Activated T-helper 2 cell treated with anti-CD3 and anti-CD28 coated beads, Interferon-gamma antibody, Interleukin-2, Interleukin-4, amounts not matched to agents 10 μg/mL and 5 μg/mL and 100 μg/mL, durations not matched to agents 14 hours and 24 hours and 36 hours (primary cell): ENCODE measurements at regions not wholly inside any gene's neighbourhood (a gene's known extent, or its start where the extent isn't known, plus 50 kb on each side); places are given as distances from the start of the nearest gene placed in this dataset.

Experiments used
- DNase-seq: peaks from one replicate; pipeline ENCODE4 v3.0.0; 2021; ENCODE audit warnings: low spot score
- H3K27ac Mint-ChIP-seq: one replicate; pipeline ENCODE4 v1.8.0; 2021; ENCODE audit warnings: mixed read lengths
- H3K27me3 Mint-ChIP-seq: one replicate; pipeline ENCODE4 v1.8.0; 2021; ENCODE audit warnings: low read depth, mixed read lengths
- H3K36me3 Mint-ChIP-seq: one replicate; pipeline ENCODE4 v1.8.0; 2021; ENCODE audit warnings: low read depth, mixed read lengths
- H3K4me1 Mint-ChIP-seq: one replicate; pipeline ENCODE4 v1.8.0; 2021; ENCODE audit warnings: low read depth, mixed read lengths
- H3K4me3 Mint-ChIP-seq: one replicate; pipeline ENCODE4 v1.8.0; 2021; ENCODE audit warnings: low read depth, mild to moderate bottlenecking, moderate library complexity, mixed read lengths
- H3K9me3 Mint-ChIP-seq: one replicate; pipeline ENCODE4 v1.8.0; 2021; ENCODE audit warnings: mixed read lengths
- intact Hi-C: fragments of 100-400 bp; cut with micrococcal nuclease; formaldehyde crosslinking; loops from one replicate; pipeline ENCODE4 v1.15.1; 2023

DNA sequence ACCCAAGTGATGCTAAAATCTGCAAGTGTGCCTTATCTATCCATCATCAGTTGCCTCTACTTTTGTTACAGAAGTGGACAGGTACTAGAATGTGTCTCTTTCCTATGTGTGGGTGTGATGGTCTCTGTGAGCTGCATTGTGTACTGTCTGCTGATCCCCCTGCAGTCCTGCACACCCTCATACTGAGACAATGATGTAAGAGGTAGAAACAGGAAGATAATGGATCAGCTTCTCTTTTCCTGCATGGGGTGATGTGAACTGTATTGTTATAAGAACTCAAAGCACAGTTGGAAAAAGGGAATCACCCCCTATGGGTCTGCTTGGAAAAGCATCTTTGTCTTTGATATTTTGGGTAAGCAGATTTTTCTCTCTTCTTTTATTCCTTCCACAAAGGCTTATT, 537.6 kb upstream of the CDH2 start:
- no peak for DNase-seq
- no peak overlapping the region for H3K4me3 Mint-ChIP-seq
- H3K9me3 Mint-ChIP-seq: peaks cover 13% of the 10 kb centered on the region
- no peaks in the 10 kb centered on the region for H3K4me1 Mint-ChIP-seq
- intact Hi-C loops: no loop called here
- H3K27me3 Mint-ChIP-seq: no peaks in the 10 kb centered on the region
- H3K27ac Mint-ChIP-seq: no peak overlapping the region
- H3K36me3 Mint-ChIP-seq: no peaks in the 10 kb centered on the region

DNA sequence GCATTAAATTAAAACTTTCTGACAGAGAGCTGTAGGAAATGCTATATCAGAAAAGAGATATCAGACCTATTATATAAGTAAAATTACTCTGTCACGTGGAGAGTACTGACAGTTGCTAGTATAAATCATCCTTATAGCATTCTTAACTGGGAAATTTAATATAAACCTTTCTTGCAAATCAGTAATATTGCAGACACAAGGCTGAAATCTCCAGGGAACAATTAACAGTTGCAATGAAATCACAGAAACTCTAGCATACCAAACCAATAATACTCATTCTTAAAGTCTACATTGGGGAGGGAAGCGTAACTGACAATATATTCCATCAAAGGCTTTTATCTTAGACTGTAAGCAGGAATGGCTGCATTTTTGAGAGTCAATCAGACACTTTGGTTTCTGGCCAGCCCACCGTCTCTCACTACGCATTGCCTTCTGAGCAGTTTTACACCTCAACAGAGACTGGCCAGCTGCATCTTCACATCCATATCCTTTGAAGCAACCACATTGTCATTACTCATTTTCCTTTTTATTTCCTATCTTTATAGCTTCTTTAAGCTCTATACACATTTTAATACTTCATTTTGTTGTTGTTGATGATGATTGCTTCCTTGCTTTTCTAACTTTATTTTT, 536.0 kb upstream of the CDH2 start:
- no peaks in the 10 kb centered on the region for H3K36me3 Mint-ChIP-seq
- H3K27me3 Mint-ChIP-seq: no peaks in the 10 kb centered on the region
- no peak for DNase-seq
- peaks cover 21% of the 10 kb centered on the region for H3K9me3 Mint-ChIP-seq
- no peaks in the 10 kb centered on the region for H3K4me1 Mint-ChIP-seq
- no peak overlapping the region for H3K4me3 Mint-ChIP-seq
- intact Hi-C loops: no loop called here
- H3K27ac Mint-ChIP-seq: no peak overlapping the region

DNA sequence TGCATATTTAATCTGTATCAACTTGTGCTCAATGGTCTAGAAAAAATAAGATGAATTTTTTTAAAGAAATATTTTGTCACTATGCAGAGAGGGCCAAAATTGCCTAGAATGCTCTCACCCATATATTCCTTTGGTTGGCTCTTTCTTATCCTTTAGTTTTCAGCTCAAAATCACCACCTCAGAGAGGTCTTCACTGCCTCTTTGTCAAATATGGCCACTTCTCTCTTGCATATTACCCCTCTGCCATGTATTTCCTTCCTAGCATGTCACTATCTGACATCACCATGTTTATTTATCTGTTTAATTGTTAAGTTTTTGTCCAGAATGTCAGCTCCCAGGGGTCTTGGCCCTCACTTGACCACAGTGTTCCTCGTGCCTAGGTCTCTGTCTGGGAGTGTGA, 535.2 kb upstream of the CDH2 start:
- H3K4me1 Mint-ChIP-seq: no peaks in the 10 kb centered on the region
- intact Hi-C loops: no loop called here
- H3K9me3 Mint-ChIP-seq: peaks cover 18% of the 10 kb centered on the region

DNA sequence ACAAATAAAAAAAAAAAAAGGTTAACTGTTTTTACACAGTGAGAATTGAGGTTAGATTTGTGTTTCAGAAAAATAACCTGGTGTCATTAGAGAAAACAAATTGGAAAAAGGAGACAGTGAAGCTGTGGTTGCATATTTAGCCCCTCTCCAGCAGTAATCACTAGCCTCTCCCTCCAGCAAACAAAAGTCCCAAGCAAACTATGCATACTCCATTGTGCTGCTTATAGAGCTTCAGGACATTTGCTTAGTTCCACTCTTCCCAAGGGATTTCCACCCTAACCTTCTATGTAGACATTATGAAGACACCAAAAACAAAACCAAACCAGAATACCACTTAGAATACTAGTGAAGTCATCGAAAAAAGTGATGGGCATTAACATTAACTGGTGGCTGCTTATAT, 534.2 kb upstream of the CDH2 start:
- Mint-ChIP-seq H3K27me3 (no peaks in the 10 kb centered on the region), H3K4me1 (no peaks in the 10 kb centered on the region), H3K4me3 (no peak overlapping the region), H3K36me3 (no peaks in the 10 kb centered on the region), H3K9me3 (peaks cover 18% of the 10 kb centered on the region), H3K27ac (no peak overlapping the region)
- intact Hi-C loops: no loop called here
- no peak for DNase-seq

More for the DNA sequence above, 535.2 kb upstream of the CDH2 start:
- no peak overlapping the region for H3K27ac Mint-ChIP-seq
- no peak for DNase-seq
- no peaks in the 10 kb centered on the region for H3K36me3 Mint-ChIP-seq
- no peak overlapping the region for H3K4me3 Mint-ChIP-seq
- H3K27me3 Mint-ChIP-seq: no peaks in the 10 kb centered on the region

DNA sequence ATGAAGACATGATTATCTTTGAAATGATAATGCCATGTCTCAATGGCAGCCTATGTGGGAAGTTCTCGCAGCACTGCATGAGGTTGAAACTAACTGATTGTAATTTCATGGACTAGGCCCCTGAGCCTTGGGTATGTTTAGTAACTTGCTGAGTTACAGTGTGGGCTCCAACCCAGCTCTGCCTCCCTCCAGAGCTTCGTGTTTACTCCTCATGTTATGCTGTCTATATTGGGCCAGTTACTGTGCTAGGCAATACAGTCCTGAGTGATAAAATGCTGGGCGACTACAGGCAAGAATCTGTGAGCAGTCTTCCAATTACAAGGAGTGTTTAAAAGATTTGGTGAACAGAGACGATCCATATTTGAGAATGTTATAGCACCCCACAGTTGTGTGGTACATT, 530.1 kb upstream of the CDH2 start:
- peaks cover 9% of the 10 kb centered on the region for H3K9me3 Mint-ChIP-seq
- intact Hi-C loops: no loop called here

DNA sequence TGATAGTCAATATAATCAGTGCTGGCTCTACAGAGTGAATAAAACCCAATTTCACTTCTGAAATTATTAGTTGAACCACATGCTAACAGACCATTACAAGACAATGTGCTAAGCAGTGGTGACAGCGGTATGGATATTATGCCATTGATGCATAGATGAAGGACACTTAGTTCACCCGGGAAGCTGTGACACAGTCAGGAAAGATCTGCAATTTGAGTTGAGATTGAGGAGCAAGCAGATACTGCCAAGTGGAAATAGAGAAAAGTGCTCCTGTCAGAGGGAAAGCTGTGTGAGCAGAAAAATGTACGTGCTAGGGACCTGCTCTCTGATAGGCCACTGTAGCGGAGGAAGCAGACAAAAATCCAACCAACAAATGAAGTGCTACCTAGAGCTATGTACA, 529.5 kb upstream of the CDH2 start:
- intact Hi-C loops: no loop called here
- H3K4me1 Mint-ChIP-seq: no peaks in the 10 kb centered on the region
- H3K9me3 Mint-ChIP-seq: peaks cover 9% of the 10 kb centered on the region
- no peak overlapping the region for H3K4me3 Mint-ChIP-seq
- no peak for DNase-seq
- no peaks in the 10 kb centered on the region for H3K36me3 Mint-ChIP-seq
- no peaks in the 10 kb centered on the region for H3K27me3 Mint-ChIP-seq
- no peak overlapping the region for H3K27ac Mint-ChIP-seq

More for the DNA sequence above, 530.1 kb upstream of the CDH2 start:
- Mint-ChIP-seq H3K4me1 (no peaks in the 10 kb centered on the region), H3K36me3 (no peaks in the 10 kb centered on the region), H3K27ac (no peak overlapping the region), H3K27me3 (no peaks in the 10 kb centered on the region), H3K4me3 (no peak overlapping the region)
- no peak for DNase-seq

DNA sequence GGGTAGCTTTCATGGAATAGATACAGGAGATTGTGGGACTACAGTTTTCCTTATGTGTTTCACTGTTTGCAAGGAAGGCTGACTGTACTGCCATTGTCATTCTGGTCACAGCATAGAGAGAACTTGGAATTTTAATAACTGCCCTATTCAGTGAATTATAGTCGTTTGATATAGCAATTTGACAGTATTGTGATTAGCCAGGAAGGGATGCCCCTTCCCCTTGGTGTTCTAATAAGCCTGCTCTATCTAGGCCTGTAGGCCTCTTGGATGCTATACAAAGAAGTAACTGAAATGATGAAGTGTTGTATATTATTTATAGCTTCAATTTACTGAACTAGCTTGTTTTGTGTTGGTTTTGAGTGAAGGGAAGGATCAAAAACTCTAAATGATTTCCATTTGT, 528.6 kb upstream of the CDH2 start:
- Mint-ChIP-seq H3K36me3 (no peaks in the 10 kb centered on the region), H3K27me3 (no peaks in the 10 kb centered on the region), H3K9me3 (peaks cover 16% of the 10 kb centered on the region), H3K4me3 (no peak overlapping the region), H3K4me1 (no peaks in the 10 kb centered on the region), H3K27ac (no peak overlapping the region)
- intact Hi-C loops: no loop called here
- DNase-seq: no peak

DNA sequence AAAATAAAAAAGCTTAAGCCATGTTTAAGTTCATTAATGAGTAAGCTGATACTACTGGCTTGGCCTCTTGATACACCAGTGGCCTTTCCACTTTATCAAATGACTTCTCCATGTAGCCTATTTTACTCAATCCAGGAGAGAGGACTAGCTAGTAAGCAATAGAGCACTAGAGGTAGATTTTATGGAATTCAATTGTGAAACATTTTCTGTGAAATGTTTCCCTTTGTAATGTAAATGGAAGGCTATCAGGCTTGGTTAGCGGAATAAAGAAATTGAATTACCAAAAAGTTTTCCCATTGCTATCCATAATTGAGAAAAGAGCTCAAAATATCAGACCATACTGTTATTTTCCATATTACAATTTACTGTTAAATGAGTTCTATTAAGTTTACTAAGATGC, 515.4 kb upstream of the CDH2 start:
- DNase-seq: no peak
- H3K36me3 Mint-ChIP-seq: no peaks in the 10 kb centered on the region
- H3K4me3 Mint-ChIP-seq: no peak overlapping the region
- H3K27ac Mint-ChIP-seq: no peak overlapping the region
- no peaks in the 10 kb centered on the region for H3K4me1 Mint-ChIP-seq
- intact Hi-C loops: no loop called here
- H3K27me3 Mint-ChIP-seq: no peaks in the 10 kb centered on the region
- peaks cover 29% of the 10 kb centered on the region for H3K9me3 Mint-ChIP-seq

DNA sequence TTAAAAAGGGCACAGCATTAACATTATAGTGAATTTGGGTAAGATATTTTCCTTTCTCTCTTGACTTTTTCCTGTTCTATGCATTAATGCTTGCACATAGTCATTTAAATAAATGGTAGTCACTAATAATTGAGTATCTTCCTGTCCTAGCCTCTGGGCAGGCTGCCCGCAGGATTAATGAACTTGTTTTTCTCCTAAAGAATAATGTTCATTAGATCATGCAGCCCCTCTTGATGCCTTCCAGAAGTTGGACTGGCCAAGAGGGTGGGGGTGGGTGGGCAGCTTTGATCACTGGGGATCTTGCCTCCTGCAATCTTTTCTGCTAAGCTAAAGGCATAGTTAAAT, 514.5 kb upstream of the CDH2 start:
- Mint-ChIP-seq H3K27me3 (no peaks in the 10 kb centered on the region), H3K27ac (no peak overlapping the region), H3K9me3 (peaks cover 30% of the 10 kb centered on the region), H3K4me3 (no peak overlapping the region), H3K4me1 (no peaks in the 10 kb centered on the region), H3K36me3 (no peaks in the 10 kb centered on the region)
- intact Hi-C loops: no loop called here
- DNase-seq: no peak

DNA sequence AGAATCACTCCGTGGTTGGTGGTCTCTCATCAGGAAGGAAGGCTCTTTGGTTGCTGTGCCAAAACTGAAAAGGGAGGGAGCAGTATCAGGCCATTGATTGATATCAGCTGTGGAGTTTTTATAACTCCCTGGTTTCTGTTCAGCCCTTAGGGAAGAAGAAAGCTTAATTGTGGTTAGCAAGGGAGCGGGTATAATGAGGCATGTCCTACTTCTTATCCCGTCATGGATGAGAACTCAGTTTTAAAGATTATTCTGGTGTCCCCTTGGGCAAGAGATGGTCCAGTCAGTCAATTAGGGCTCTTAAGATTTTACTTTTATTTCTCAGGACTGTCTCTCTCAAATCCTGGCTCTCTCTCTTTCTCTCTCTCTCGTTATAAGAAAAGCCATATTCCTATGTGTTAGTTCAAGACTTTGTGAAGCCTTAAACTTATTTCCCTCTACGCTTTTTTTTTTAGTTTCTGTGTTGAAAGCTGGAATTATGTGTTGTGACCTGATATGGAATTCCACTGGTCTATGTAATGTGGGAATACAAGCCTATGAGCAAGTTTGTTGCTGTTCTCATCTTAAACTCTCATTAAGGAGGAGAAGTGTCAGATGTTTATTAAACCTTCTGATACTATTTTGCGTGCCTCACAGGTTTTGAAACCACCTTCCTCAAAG, 514.0 kb upstream of the CDH2 start:
- no peak overlapping the region for H3K27ac Mint-ChIP-seq
- no peak for DNase-seq
- intact Hi-C loops: no loop called here
- no peaks in the 10 kb centered on the region for H3K4me1 Mint-ChIP-seq
- H3K36me3 Mint-ChIP-seq: no peaks in the 10 kb centered on the region
- H3K9me3 Mint-ChIP-seq: peaks cover 30% of the 10 kb centered on the region
- no peak overlapping the region for H3K4me3 Mint-ChIP-seq
- no peaks in the 10 kb centered on the region for H3K27me3 Mint-ChIP-seq

DNA sequence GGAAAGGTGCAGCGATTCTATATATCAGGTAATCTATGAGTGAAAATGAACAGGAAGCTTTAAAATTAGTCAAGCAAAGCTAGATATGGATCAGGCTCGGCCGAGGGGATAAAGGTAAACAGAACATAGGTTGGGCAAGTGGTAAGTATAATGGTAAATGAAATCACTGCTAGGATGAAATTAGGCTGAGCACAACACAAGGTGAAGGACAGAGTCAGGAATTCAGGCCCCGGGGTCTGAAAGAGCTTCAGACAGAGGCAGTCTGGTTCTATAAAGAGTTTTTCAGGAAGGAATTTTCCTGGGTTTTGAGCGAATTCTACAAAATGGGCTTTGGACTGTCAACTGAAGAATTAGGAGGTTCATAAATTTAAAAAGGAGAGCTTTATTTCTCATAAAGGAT, 513.2 kb upstream of the CDH2 start:
- H3K9me3 Mint-ChIP-seq: peaks cover 25% of the 10 kb centered on the region
- no peaks in the 10 kb centered on the region for H3K36me3 Mint-ChIP-seq
- intact Hi-C loops: no loop called here
- no peak for DNase-seq
- H3K27me3 Mint-ChIP-seq: no peaks in the 10 kb centered on the region
- no peak overlapping the region for H3K27ac Mint-ChIP-seq
- no peaks in the 10 kb centered on the region for H3K4me1 Mint-ChIP-seq
- H3K4me3 Mint-ChIP-seq: no peak overlapping the region

DNA sequence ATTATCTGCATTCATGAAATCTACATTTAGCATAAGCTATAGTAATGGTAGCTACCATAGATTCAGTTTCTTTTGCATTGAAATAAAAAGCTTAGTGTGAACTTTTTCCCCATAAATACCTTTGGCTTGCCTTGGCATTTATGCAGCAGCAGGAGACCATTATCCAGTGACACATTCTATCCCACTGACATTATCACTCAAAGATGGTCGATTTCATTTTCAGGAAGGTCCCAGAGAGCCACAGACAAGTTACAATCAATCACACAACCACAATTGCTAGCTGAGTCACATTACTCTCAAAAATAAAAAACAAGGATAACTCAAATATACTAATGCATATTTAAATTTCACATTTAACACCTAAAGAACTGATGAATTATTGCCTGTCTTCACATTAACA, 512.7 kb upstream of the CDH2 start:
- H3K27me3 Mint-ChIP-seq: no peaks in the 10 kb centered on the region
- peaks cover 29% of the 10 kb centered on the region for H3K9me3 Mint-ChIP-seq

DNA sequence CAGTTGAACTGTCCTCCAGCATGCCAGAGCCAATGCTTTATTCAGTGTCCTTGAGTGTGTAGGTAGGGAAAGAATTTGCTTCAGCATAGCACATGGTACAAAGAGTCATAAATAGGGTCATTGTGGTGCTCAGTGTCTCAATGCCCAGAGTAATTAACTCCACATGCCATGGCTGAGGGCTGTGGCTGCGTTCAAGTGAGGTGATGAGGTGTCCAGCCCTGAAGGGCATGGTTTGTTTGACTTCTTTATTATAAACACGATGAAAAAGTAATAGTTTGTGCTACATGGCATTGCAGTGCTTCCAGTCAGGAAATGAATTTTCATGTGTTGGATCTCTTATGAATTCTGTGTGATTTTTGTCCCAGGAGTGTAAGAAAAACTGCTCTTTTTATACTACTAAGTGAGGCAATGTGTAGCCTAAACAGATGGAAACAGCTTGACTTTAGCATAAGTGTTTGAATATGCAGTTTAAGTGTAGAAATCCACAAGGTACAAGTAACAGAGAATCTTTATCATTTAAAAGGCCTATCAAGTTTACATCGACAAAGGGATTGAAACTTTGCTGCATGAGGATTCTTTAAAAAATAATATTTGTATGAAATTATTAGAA, 507.9 kb upstream of the CDH2 start:
- no peak for DNase-seq
- intact Hi-C loops: no loop called here
- no peaks in the 10 kb centered on the region for H3K27me3 Mint-ChIP-seq
- no peaks in the 10 kb centered on the region for H3K4me1 Mint-ChIP-seq
- no peak overlapping the region for H3K4me3 Mint-ChIP-seq
- H3K27ac Mint-ChIP-seq: no peak overlapping the region
- peaks cover 19% of the 10 kb centered on the region for H3K9me3 Mint-ChIP-seq
- H3K36me3 Mint-ChIP-seq: no peaks in the 10 kb centered on the region

More for the DNA sequence above, 512.7 kb upstream of the CDH2 start:
- intact Hi-C loops: no loop called here
- no peaks in the 10 kb centered on the region for H3K36me3 Mint-ChIP-seq
- H3K27ac Mint-ChIP-seq: no peak overlapping the region
- no peaks in the 10 kb centered on the region for H3K4me1 Mint-ChIP-seq
- DNase-seq: no peak
- no peak overlapping the region for H3K4me3 Mint-ChIP-seq
